Activated naive CD4-positive, alpha-beta T cell treated with anti-CD3 and anti-CD28 coated beads, Interleukin-2, amount 10 ng/mL, durations not matched to agents 7 days and 5 days (primary cell): ENCODE measurements at regions not wholly inside any gene's neighbourhood (a gene's known extent, or its start where the extent isn't known, plus 50 kb on each side); places are given as distances from the start of the nearest gene placed in this dataset.

Experiments
- CTCF ChIA-PET: fragments of 350-600 bp; sonication (Branson Sonifier 250); formaldehyde crosslinking; loops from one replicate; lab custom pipeline; 2021; ENCODE audit warnings: antibody characterized with exemption; lab: Charles Lee
- DNase-seq: peaks from one replicate; pipeline ENCODE4 v3.0.0-alpha.2; 2020
- H3K27ac Mint-ChIP-seq: one replicate; pipeline ENCODE4 v1.8.0; 2021; ENCODE audit warnings: mild to moderate bottlenecking, moderate library complexity, mixed read lengths
- H3K27me3 Mint-ChIP-seq: one replicate; pipeline ENCODE4 v1.8.0; 2021; ENCODE audit warnings: mild to moderate bottlenecking, mixed read lengths
- H3K36me3 Mint-ChIP-seq: one replicate; pipeline ENCODE4 v1.8.0; 2021; ENCODE audit warnings: mixed read lengths
- H3K4me1 Mint-ChIP-seq: one replicate; pipeline ENCODE4 v1.8.0; 2021; ENCODE audit warnings: mixed read lengths
- H3K4me3 Mint-ChIP-seq: one replicate; pipeline ENCODE4 v1.8.0; 2021; ENCODE audit warnings: mild to moderate bottlenecking, moderate library complexity, mixed read lengths
- H3K9me3 Mint-ChIP-seq: one replicate; pipeline ENCODE4 v1.8.0; 2021; ENCODE audit warnings: mixed read lengths

DNA sequence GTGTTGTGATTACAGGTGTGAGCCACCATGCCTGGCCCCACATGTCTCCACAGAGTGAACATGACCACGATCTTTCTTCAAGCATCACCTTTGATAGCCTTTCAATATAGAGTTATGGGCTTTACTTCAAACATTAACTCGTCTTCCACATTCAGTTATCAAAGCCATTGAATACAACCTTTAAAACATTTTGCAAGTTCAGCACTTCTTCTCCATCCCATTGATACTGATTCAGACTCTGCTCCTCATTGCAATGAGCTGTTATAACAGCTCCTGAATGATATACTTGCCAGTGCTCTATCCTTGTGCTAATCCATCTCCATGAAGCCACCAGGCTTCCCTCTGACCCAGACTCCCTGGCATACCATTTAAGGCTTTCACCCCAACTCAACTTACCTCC is 223.5 kb upstream of the EEA1 start:
- Mint-ChIP-seq H3K27me3 (peaks cover 9% of the 10 kb centered on the region), H3K27ac (no peak overlapping the region), H3K4me1 (no peaks in the 10 kb centered on the region), H3K4me3 (no peak overlapping the region), H3K9me3 (peaks cover 5% of the 10 kb centered on the region), H3K36me3 (no peaks in the 10 kb centered on the region)
- CTCF ChIA-PET: no interaction called here
- DNase-seq: no peak

DNA sequence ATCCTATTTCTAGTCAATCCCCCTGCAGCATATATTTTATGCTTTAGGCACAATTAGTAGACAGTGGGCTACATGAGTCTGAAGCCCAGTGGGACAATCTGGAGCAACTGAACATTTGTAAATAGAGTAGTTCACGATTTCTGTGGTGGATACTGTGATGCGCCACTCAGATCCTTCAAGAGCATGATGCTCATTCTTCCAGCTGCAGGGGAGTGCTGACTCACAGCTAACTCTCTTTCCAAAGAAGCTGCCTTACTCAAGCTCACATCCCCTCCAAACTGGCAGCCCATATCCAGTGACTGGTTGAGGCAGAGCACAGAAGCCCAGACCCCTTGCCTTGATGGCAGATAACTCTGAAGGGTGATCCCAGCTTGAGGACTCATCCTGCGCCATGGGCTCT is 224.2 kb upstream of the EEA1 start:
- Mint-ChIP-seq H3K27me3 (peaks cover 9% of the 10 kb centered on the region), H3K27ac (no peak overlapping the region), H3K9me3 (peaks cover 9% of the 10 kb centered on the region), H3K36me3 (no peaks in the 10 kb centered on the region), H3K4me3 (no peak overlapping the region), H3K4me1 (no peaks in the 10 kb centered on the region)
- CTCF ChIA-PET: no interaction called here
- DNase-seq: no peak

DNA sequence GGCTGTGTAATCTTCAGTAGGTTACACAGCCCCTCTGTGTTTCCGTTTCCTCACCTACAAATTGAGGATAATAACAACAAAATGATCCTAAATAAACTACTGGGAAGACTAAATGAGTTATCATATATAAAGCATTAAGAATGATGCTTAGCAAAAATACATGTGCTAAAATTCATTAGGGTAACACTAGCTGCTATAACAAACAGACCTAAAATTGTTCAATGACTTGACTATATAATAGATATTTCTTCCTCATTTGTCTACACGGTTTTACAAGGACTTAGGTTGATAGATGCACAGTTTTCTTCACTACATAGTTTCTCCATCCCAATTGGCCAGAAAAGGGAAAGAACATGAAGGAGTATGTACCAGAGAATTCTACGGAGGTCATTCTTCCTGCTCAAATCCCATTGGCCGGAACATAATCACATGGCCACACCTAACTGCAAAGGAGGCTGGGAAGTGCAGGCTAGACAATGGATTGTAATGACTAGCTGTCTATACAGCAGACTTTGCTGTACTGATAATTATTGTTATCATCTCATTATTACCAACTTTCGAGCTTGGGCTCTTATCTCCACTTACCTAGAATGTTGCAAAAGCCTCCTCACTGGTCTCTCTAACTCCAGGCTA is 223.5 kb upstream of the NUDT4 start:
- Mint-ChIP-seq H3K27ac (no peak overlapping the region), H3K4me1 (no peaks in the 10 kb centered on the region), H3K4me3 (no peak overlapping the region), H3K36me3 (no peaks in the 10 kb centered on the region), H3K9me3 (peaks cover 9% of the 10 kb centered on the region), H3K27me3 (peaks cover 9% of the 10 kb centered on the region)
- DNase-seq: no peak
- CTCF ChIA-PET: no interaction called here

DNA sequence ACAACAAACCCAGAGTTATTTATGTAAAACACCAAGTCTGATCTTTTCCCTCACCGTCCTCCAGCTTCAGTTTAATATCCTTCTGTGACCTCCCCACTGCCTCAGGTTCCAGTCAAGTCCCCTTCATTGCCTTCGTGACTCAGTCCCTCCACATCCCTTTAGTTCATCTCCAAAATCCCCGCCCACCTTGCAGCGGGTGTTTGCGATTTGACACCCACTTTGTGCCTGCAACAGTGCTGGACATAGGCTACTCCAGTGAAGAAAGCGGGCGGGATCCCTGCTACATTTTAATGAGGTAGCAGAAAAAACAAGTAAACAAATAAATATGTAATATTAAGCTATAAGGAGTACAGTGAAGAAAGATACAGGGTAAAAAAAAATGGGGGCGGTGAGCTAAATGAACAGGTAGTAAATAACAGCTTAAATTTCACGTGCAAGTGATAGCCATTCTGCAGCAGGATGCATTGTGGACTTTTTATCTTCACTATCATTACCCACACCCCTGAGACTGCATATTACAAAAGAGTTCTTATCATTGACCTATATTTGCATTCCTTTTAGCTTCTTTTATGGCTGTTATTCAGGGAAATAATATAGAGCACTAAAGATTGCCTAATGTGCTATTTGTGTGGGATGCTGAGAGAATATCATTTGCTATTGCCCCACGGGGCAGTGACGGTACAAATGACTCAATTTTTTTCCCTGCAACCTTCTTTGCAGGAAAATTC is 222.8 kb upstream of the NUDT4 start:
- no peak for DNase-seq
- Mint-ChIP-seq H3K9me3 (peaks cover 9% of the 10 kb centered on the region), H3K36me3 (no peaks in the 10 kb centered on the region), H3K27ac (no peak overlapping the region), H3K4me3 (no peak overlapping the region), H3K27me3 (peaks cover 9% of the 10 kb centered on the region), H3K4me1 (no peaks in the 10 kb centered on the region)
- CTCF ChIA-PET: no interaction called here

DNA sequence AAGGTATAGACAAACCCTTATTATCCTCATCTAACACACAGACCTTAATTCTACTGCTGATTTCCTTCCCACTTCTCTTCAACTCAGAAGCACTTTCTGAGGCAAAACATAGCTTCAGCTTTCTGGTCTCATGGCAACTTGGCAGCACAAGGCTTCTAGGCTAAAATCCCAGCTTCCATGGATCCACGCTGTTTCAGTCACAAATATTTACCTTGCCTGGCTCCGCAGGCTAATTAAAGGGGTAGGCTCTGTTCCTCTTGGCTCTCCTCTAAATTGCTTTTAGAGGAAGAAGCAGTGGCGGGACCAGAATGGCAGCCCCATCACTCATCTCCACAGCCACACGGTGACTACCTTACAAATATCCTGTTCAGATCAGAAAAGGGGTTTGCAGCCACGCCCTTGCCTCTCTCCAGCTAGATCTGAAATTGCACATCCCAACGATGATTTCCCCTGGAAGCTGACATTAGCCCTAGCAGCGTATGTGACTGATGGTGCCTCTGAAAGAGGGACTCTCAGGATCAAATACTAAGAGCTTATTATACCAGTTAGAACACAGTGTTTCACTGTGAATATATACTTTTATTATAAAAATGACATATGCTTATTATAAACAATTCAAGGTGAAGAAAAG is 221.5 kb upstream of the NUDT4 start:
- H3K27ac Mint-ChIP-seq: no peak overlapping the region

DNA sequence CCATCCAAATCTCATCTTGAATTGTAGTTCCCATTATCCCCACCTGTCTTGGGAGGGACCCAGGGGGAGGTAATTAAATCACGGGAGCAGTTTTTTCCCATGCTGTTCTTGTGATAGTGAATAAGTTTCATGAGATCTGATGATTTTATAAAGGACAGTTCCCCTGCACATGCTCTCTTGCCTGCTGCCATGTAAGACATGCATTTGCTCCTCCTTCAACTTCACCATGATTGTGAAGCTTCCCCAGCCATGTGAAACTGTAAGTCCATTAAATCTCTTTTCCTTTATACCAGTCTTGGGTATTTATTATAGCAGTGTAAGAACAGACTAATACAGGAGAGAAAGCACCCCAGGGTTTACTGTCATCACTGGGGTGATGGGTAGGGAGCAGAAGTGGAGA is 220.4 kb upstream of the NUDT4 start:
- peaks cover 18% of the 10 kb centered on the region for H3K27me3 Mint-ChIP-seq
- CTCF ChIA-PET: no interaction called here
- H3K4me1 Mint-ChIP-seq: no peaks in the 10 kb centered on the region
- no peaks in the 10 kb centered on the region for H3K36me3 Mint-ChIP-seq
- H3K27ac Mint-ChIP-seq: no peak overlapping the region
- DNase-seq: no peak
- H3K9me3 Mint-ChIP-seq: peaks cover 9% of the 10 kb centered on the region
- H3K4me3 Mint-ChIP-seq: no peak overlapping the region

More for the DNA sequence above, 221.5 kb upstream of the NUDT4 start:
- H3K4me3 Mint-ChIP-seq: no peak overlapping the region
- H3K36me3 Mint-ChIP-seq: no peaks in the 10 kb centered on the region
- no peaks in the 10 kb centered on the region for H3K4me1 Mint-ChIP-seq
- CTCF ChIA-PET: no interaction called here
- DNase-seq: no peak
- H3K9me3 Mint-ChIP-seq: peaks cover 9% of the 10 kb centered on the region
- H3K27me3 Mint-ChIP-seq: peaks cover 16% of the 10 kb centered on the region

DNA sequence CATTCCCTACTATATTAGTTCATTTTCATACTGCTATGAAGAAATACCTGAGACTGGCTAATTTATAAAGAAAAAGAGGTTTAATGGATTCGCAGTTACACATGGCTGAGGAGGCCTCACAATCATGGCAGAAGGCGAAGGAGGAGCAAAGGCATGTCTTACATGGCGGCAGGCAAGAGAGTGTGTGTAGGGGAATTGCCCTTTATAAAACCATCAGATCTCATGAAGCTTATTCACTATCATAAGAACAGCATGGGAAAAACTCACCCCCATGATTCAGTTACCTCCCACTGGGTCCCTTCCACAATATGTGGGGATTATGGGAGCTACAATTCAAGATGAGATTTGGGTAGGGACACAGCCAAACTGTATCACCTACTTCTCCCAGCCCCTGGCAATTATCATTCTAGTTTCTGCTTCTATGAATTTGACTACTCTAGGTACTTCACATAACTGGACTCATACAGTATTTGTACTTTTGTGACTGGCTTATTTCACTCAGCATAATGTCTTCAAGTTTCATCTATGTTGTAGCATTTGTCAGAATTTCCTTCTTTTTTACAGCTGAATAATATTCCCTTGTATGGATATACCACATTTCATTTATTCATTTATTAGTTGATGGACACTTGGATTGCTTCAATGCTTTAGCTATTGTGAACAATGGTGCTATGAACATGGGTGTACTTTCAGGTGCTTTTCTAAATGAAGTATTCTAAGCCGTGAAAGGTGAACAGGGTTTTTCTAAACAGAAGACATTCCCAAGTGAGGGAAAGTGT is 219.5 kb upstream of the NUDT4 start:
- peaks cover 18% of the 10 kb centered on the region for H3K27me3 Mint-ChIP-seq
- CTCF ChIA-PET: no interaction called here
- no peaks in the 10 kb centered on the region for H3K4me1 Mint-ChIP-seq
- no peaks in the 10 kb centered on the region for H3K36me3 Mint-ChIP-seq
- H3K9me3 Mint-ChIP-seq: peaks cover 9% of the 10 kb centered on the region
- H3K27ac Mint-ChIP-seq: no peak overlapping the region
- H3K4me3 Mint-ChIP-seq: no peak overlapping the region
- no peak for DNase-seq

DNA sequence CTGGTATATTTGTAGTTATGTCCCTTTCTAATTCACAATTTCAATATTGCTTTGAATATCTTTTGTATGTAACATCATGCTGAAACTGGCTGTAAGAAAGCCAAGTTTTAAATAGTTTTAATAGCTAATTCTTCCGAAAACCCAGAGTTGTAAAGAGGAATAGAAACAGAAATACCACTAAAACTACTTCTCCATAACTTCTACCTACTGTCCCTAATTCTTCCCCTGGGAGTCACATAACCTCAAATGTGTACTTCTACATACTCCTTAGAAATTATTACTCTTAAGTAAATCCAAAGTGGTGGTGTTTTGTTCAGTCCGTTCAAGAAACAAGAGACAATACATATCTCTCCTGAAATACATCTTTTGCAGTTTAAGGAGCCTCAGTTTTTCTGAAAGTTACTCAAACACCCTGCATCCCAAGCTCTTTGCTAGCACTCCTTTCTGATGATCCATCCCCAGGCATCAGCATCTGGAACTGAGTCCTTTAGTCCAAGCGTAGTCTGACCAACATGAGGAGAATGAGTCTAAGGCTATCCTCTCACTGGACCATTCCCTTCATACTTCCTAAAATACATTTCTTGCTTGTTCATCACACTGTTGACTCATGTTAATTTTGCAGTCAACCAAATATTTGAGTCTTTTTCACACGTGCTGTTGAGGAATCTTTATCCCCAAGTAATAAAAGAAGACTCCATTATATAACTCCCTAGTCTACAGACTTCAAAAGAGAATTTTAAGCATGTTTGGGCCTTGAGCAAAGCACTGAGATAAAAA is 214.3 kb upstream of the NUDT4 start:
- CTCF ChIA-PET: interaction anchor here (0.5 to 1.3 kb wide), 3 partner anchors 13 to 186 kb away, joined by 3 to 4 read pairs (median 3); no protein-coding TSS in a partner anchor
- Mint-ChIP-seq H3K4me1 (no peaks in the 10 kb centered on the region), H3K27ac (no peak overlapping the region), H3K9me3 (no peaks in the 10 kb centered on the region), H3K4me3 (no peak overlapping the region), H3K36me3 (no peaks in the 10 kb centered on the region), H3K27me3 (peaks cover 8% of the 10 kb centered on the region)
- DNase-seq: no peak

DNA sequence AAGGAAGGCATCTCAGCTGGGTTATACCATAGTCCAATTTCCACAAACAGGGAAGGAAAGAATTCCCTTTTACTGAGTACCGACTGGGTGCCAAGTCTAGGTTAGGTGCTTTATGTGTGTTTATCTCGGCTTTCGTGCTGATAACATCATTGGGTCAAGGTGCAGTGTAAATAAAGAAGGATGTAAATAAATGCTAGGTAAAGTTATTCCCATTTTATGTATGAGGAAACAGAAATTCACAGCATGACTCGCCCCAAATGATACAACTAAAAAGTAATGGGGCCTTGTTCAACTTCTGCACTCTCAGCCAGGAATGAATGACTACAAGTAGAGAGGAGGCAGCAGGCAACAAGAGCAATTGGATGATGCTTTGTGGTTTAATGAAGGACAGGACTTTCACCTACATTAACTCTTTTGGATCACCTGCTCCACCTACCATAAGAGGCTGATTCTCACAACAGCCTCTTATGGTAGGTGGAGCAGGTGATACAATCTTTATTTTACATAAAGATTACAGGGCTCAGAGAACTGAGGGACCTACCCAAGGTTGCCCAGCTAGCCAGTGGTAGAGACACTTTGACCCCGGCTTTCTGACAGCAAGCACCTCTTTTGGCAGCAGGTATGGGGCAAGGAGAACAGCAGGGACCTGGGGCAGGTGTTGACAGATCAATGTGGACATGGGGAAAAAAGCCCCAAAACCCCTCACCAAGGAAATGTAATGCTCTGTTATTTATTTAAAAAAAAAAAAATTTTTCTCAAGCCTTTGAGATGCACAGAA is 213.4 kb upstream of the NUDT4 start:
- H3K4me1 Mint-ChIP-seq: no peaks in the 10 kb centered on the region
- DNase-seq: no peak
- no peak overlapping the region for H3K27ac Mint-ChIP-seq
- no peaks in the 10 kb centered on the region for H3K9me3 Mint-ChIP-seq
- no peaks in the 10 kb centered on the region for H3K36me3 Mint-ChIP-seq
- H3K27me3 Mint-ChIP-seq: peaks cover 10% of the 10 kb centered on the region
- no peak overlapping the region for H3K4me3 Mint-ChIP-seq
- CTCF ChIA-PET: no interaction called here

DNA sequence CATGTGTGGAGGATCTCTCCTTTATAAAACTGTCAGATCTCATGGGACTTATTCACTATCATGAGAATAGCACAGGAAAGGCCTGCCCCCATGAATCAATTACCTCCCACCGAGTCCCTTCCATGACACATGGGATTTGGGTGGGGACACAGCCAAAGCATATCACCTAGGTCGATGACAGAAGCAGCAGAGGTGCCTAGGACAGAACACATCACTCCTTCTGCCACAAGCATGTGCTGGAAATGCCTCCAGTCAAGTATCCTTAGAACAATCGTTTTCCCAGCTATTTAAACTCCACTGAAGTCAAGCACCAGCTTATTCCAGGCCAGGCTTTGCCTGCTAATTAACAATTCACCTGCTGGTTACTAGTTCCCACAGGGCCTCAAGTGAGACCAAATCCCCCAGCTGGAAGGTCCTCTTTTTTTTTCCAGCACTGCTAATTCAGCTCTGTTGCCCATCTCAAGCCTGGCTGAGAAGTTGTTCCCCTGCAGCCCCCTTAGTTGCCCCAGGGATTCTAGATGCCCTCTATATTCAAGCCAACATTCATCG is 212.3 kb upstream of the NUDT4 start:
- Mint-ChIP-seq H3K27ac (no peak overlapping the region), H3K4me3 (no peak overlapping the region), H3K27me3 (peaks cover 12% of the 10 kb centered on the region), H3K36me3 (no peaks in the 10 kb centered on the region), H3K4me1 (no peaks in the 10 kb centered on the region), H3K9me3 (no peaks in the 10 kb centered on the region)
- DNase-seq: no peak
- CTCF ChIA-PET: no interaction called here

DNA sequence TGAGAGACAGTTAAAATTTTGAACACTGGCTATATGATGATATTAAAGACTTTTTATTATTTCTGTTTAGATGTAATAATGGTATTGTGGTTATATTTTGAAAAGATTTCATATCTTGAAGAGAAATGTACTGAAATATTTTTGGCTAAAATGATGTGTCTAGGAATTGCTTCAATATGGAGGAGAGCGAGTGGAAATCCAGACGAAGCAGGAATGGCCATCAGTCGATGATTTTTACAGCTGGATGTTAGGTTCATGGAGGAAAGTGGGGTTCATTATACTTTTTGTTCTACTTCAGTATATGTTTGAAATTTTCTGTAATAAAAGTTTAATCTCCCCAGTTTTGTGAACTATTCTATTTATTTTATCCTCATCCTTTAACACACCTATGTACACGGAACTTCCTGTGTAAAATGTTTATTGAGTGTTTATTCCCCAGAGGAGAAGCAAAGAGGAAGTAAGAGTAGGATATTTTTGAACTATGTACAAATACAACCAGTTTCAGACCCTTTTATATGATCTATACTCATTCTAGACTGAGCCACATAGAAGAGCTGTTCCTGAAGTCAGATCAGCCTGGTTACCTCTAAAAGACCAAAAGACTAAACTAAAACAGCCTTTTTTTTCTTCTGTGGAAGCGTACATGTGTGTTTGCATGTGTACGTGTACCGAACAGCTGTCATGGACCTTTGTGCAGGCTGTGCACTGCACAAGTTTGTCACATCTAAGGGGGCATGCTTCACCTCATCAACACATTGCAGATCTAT is 211.0 kb upstream of the NUDT4 start:
- no peaks in the 10 kb centered on the region for H3K4me1 Mint-ChIP-seq
- DNase-seq: no peak
- CTCF ChIA-PET: no interaction called here
- H3K4me3 Mint-ChIP-seq: no peak overlapping the region
- no peaks in the 10 kb centered on the region for H3K36me3 Mint-ChIP-seq
- H3K27ac Mint-ChIP-seq: no peak overlapping the region
- H3K27me3 Mint-ChIP-seq: peaks cover 4% of the 10 kb centered on the region
- H3K9me3 Mint-ChIP-seq: no peaks in the 10 kb centered on the region

DNA sequence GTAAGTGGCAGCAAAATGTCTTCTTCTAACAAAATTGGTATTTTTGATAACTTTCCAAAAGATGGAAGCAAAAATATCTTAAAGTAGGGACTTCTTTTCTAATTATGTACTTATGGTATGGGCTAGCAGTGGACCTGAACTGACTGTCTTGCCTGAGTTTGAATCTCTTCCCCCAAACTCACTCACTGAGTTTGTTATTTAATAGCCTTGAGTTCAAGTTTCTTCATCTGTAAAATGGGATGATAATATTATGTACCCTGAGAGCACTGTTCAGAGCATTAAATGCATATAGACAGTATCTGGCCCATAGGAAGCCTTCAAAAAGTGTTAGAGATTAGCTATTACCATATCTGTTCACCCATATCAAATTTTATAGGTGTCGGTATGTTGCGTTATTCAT is 210.4 kb upstream of the NUDT4 start:
- Mint-ChIP-seq H3K27ac (no peak overlapping the region), H3K9me3 (no peaks in the 10 kb centered on the region), H3K36me3 (no peaks in the 10 kb centered on the region), H3K27me3 (peaks cover 4% of the 10 kb centered on the region), H3K4me1 (no peaks in the 10 kb centered on the region), H3K4me3 (no peak overlapping the region)
- DNase-seq: no peak
- CTCF ChIA-PET: no interaction called here
